H1 (cell line): ENCODE measurements at regions not wholly inside any gene's neighbourhood (a gene's known extent, or its start where the extent isn't known, plus 50 kb on each side); places are given as distances from the start of the nearest gene placed in this dataset.

Experiments used
- CTCF ChIA-PET: fragments of 300-600 bp; sonication (Branson Sonifier 250); formaldehyde crosslinking; loops from one replicate; lab custom pipeline; 2021; ENCODE audit not compliant: partially characterized antibody; lab: Charles Lee
- POLR2A ChIA-PET: fragments of 300-600 bp; sonication (Branson Sonifier 250); formaldehyde crosslinking; loops from one replicate; lab custom pipeline; 2021; ENCODE audit warnings: inconsistent platforms; ENCODE audit not compliant: partially characterized antibody; lab: Charles Lee
- DNase-seq, 2 experiments: peaks; one replicate each; pipeline versions ENCODE4 v3.0.0 to v3.0.0-alpha.2; 2010 to 2022; ENCODE audit warnings: low spot score in 2 of 2, low read depth in 1 of 2, mixed read lengths in 1 of 2
- FAIRE-seq: peaks from 2 replicates; lab custom pipeline; 2011; peaks lifted over from hg19 to GRCh38; lab: Jason Lieb, UNC
- H2AFZ ChIP-seq: 2 replicates; pipeline ENCODE4 v1.8.1; 2012; ENCODE audit warnings: low read length, inconsistent platforms
- H2AK5ac ChIP-seq: 2 replicates; pipeline ENCODE4 v1.6.1; 2013; ENCODE audit warnings: low read depth, low read length
- H2BK120ac ChIP-seq: replicated peaks from 2 replicates; pipeline ENCODE3; 2013; ENCODE audit warnings: low read depth, low read length, inconsistent platforms
- H2BK12ac ChIP-seq: 2 replicates; pipeline ENCODE4 v1.6.1; 2013; ENCODE audit warnings: low read depth, low read length
- H2BK15ac ChIP-seq: 2 replicates; pipeline ENCODE4 v1.6.1; 2013; ENCODE audit warnings: low read length
- H2BK20ac ChIP-seq: 2 replicates; pipeline ENCODE4 v1.6.1; 2013; ENCODE audit warnings: low read length
- H2BK5ac ChIP-seq: 2 replicates; pipeline ENCODE4 v1.6.1; 2013; ENCODE audit warnings: low read depth, low read length
- H3K14ac ChIP-seq: 2 replicates; pipeline ENCODE4 v1.6.1; 2013; ENCODE audit warnings: inconsistent platforms; ENCODE audit not compliant: insufficient read length
- H3K18ac ChIP-seq: 2 replicates; pipeline ENCODE4 v1.6.1; 2013; ENCODE audit warnings: low read length; ENCODE audit errors: extremely low read depth
- H3K23ac ChIP-seq: 2 replicates; pipeline ENCODE4 v1.6.1; 2013; ENCODE audit warnings: inconsistent platforms; ENCODE audit not compliant: insufficient read length
- H3K23me2 ChIP-seq: 2 replicates; pipeline ENCODE4 v1.6.1; 2013; ENCODE audit warnings: low read depth, low read length
- H3K27ac ChIP-seq: 2 replicates; pipeline ENCODE4 v1.6.1; 2011; ENCODE audit warnings: low read depth, low read length, inconsistent platforms
- H3K27me3 ChIP-seq, 4 experiments: replicated peaks in 1 of 4; 1 replicate in 1 of 4; 2 replicates in 3 of 4; pipeline versions ENCODE4 v1.6.1 to v1.8.1; 2011 to 2013; ENCODE audit warnings: low read length in 3 of 4, mild to moderate bottlenecking in 3 of 4, inconsistent platforms in 2 of 4, mixed read lengths in 2 of 4, moderate library complexity in 1 of 4; ENCODE audit not compliant: control insufficient read depth in 3 of 4, insufficient read depth in 3 of 4; ENCODE audit errors: extremely low read depth in 1 of 4
- H3K36me3 ChIP-seq, 4 experiments: 2 replicates each; pipeline versions ENCODE4 v1.6.1 to v1.8.1; 2011 to 2013; ENCODE audit warnings: mild to moderate bottlenecking in 4 of 4, low read length in 3 of 4, moderate library complexity in 2 of 4, control low read depth in 1 of 4, inconsistent platforms in 1 of 4; ENCODE audit not compliant: insufficient read depth in 4 of 4, control insufficient read depth in 2 of 4
- H3K4ac ChIP-seq: replicated peaks from 2 replicates; pipeline ENCODE3; 2013; ENCODE audit warnings: low read length, low read depth, mixed read lengths, inconsistent platforms; ENCODE audit not compliant: insufficient read length
- H3K4me1 ChIP-seq, 4 experiments: replicated peaks in 1 of 4; 1 replicate in 1 of 4; 2 replicates in 3 of 4; pipeline versions ENCODE4 v1.6.1 to v1.8.1; 2011 to 2013; ENCODE audit warnings: low read length in 3 of 4, inconsistent platforms in 2 of 4, mixed read lengths in 1 of 4; ENCODE audit not compliant: insufficient read depth in 4 of 4, control insufficient read depth in 3 of 4
- H3K4me2 ChIP-seq, 2 experiments: 2 replicates each; pipeline versions ENCODE4 v1.6.1 to v1.8.1; 2011 to 2013; ENCODE audit warnings: low read depth in 2 of 2, low read length in 2 of 2, control low read depth in 1 of 2, inconsistent platforms in 1 of 2, mild to moderate bottlenecking in 1 of 2; ENCODE audit not compliant: insufficient read depth in 1 of 2
- H3K4me3 ChIP-seq, 4 experiments: fragments of 200-600, 300-600 bp in 1 of 4; sonication (generic), shearing (Covaris generic), sonication (Bioruptor Twin) in 1 of 4; 2 replicates each; pipeline versions ENCODE4 v1.5.1 to v1.8.1; 2011 to 2016; ENCODE audit warnings: low read length in 4 of 4, low read depth in 3 of 4, control low read depth in 2 of 4, inconsistent platforms in 2 of 4, mild to moderate bottlenecking in 2 of 4, mixed read lengths in 1 of 4, moderate library complexity in 1 of 4; ENCODE audit not compliant: insufficient read depth in 2 of 4; ENCODE audit errors: extremely low read depth in 1 of 4
- H3K56ac ChIP-seq: replicated peaks from 2 replicates; pipeline ENCODE3; 2013; ENCODE audit warnings: low read depth, mild to moderate bottlenecking, mixed read lengths, low read length, inconsistent platforms; ENCODE audit not compliant: insufficient read length
- H3K79me1 ChIP-seq: 2 replicates; pipeline ENCODE4 v1.6.1; 2013; ENCODE audit warnings: low read depth, low read length, control low read depth
- H3K79me2 ChIP-seq, 2 experiments: 2 replicates each; pipeline versions ENCODE4 v1.6.1 to v1.8.1; 2012 to 2013; ENCODE audit warnings: low read length in 2 of 2, mild to moderate bottlenecking in 2 of 2, inconsistent platforms in 1 of 2; ENCODE audit not compliant: insufficient read depth in 2 of 2, control insufficient read depth in 1 of 2
- H3K9ac ChIP-seq, 4 experiments: replicated peaks in 1 of 4; 1 replicate in 1 of 4; 2 replicates in 3 of 4; pipeline versions ENCODE4 v1.6.1 to v1.8.1; 2011 to 2013; ENCODE audit warnings: low read depth in 3 of 4, low read length in 3 of 4, control low read depth in 2 of 4, mild to moderate bottlenecking in 2 of 4, moderate library complexity in 2 of 4, inconsistent platforms in 1 of 4; ENCODE audit errors: extremely low read depth in 1 of 4
- H3K9me3 ChIP-seq, 2 experiments: 2 replicates each; pipeline versions ENCODE4 v1.6.1 to v1.8.1; 2012 to 2013; ENCODE audit warnings: mild to moderate bottlenecking in 2 of 2, moderate library complexity in 2 of 2, control low read depth in 1 of 2, inconsistent platforms in 1 of 2, low read depth in 1 of 2, low read length in 1 of 2, mixed read lengths in 1 of 2; ENCODE audit not compliant: insufficient read depth in 2 of 2
- H4K20me1 ChIP-seq, 2 experiments: replicated peaks in 1 of 2; 2 replicates each; pipeline versions ENCODE3 to v1.8.1; 2011 to 2013; ENCODE audit warnings: inconsistent platforms in 2 of 2, low read length in 2 of 2, mild to moderate bottlenecking in 1 of 2; ENCODE audit not compliant: insufficient read depth in 2 of 2, control insufficient read depth in 1 of 2
- H4K5ac ChIP-seq: 2 replicates; pipeline ENCODE4 v1.6.1; 2013; ENCODE audit warnings: low read length, low read depth, mixed read lengths, inconsistent platforms; ENCODE audit not compliant: insufficient read length
- H4K8ac ChIP-seq: 2 replicates; pipeline ENCODE4 v1.8.0; 2013; ENCODE audit warnings: mild to moderate bottlenecking, moderate library complexity, low read length, inconsistent platforms; ENCODE audit not compliant: insufficient read depth; ENCODE audit errors: extremely low read depth
- H4K91ac ChIP-seq: replicated peaks from 2 replicates; pipeline ENCODE3; 2013; ENCODE audit warnings: low read length, mixed read lengths, inconsistent platforms; ENCODE audit not compliant: insufficient read length
- CREB1 ChIP-seq: IDR thresholded peaks from 2 replicates; pipeline ENCODE4 v1.6.1; 2012; ENCODE audit warnings: inconsistent platforms
- HDAC2 ChIP-seq, 2 experiments: fragments of 300-600 bp in 1 of 2; sonication (generic) in 1 of 2; IDR thresholded peaks; 2 replicates each; pipeline ENCODE4 v1.6.1; 2011 to 2012; ENCODE audit warnings: low read depth in 2 of 2, low read length in 2 of 2, mild to moderate bottlenecking in 2 of 2, moderate library complexity in 2 of 2, borderline replicate concordance in 1 of 2, inconsistent platforms in 1 of 2
- KDM5A ChIP-seq: fragments of 200-600 bp; IDR thresholded peaks from 2 replicates; pipeline ENCODE4 v1.7.1; 2012; ENCODE audit warnings: mild to moderate bottlenecking, low read length, inconsistent platforms, mixed read lengths
- TAF1 ChIP-seq: IDR thresholded peaks from 2 replicates; pipeline ENCODE4 v1.6.1; 2011; ENCODE audit warnings: mild to moderate bottlenecking, low read depth, low read length
- WGBS, 2 experiments: shearing (Covaris generic) in 1 of 2; methylation state at CpG; one replicate each; pipeline versions ENCODE4 v1.1.6 to v1.1.7; 2013 to 2015; ENCODE audit warnings: low lambda C conversion rate in 2 of 2, mixed read lengths in 2 of 2, inconsistent platforms in 1 of 2, low coverage in 1 of 2, missing lambda C conversion rate in 1 of 2; ENCODE audit not compliant: insufficient replicate concordance in 2 of 2, insufficient coverage in 1 of 2, insufficient read length in 1 of 2; ENCODE audit errors: extremely low coverage in 1 of 2, missing lambda C conversion rate in 1 of 2; 5-methylcytosine and 5-hydroxymethylcytosine counted together

DNA sequence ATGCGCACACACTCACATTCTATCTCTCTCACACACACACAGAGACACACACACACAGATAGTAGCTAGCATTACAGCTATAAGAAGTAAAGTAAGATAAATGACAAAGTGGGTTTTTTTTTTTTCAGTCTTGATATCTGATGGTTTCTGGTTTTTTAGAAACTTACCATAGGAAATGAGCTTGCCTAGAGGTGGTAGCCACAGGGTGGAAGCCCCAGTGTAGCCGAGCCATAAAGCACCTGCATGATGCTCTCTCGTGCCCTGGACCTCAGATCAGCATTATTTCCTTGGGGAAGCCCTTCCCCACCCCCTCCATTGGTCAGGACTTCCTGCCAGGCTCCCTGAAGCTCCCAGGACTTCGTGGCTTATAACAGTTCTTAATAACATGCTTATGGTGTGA lies 264.3 kb upstream of the C16orf82 start:
- H3K23ac ChIP-seq = no peak overlapping the region
- H2BK120ac ChIP-seq = no peak overlapping the region
- FAIRE-seq (no peak), DNase-seq (no peak)
- no peak overlapping the region for H3K18ac ChIP-seq
- 66% methylated on average over 4 of the region's 4 CpGs; no CpG with 5 or more reads in 1 of the 2 experiments for WGBS, 2 experiments
- no peak overlapping the region for H2AK5ac ChIP-seq
- H3K27me3 ChIP-seq = no peaks in the 10 kb centered on the region
- H3K79me2 ChIP-seq = no peaks in the 10 kb centered on the region
- ChIA-PET CTCF (no interaction called here), POLR2A (interaction anchor here (1.1 kb wide), 1 partner anchor 307 kb away, joined by 3 read pairs; no protein-coding TSS in a partner anchor)
- H3K14ac ChIP-seq = no peak overlapping the region
- H2BK20ac ChIP-seq = no peak overlapping the region
- no peak overlapping the region for H4K5ac ChIP-seq
- H3K79me1 ChIP-seq = 0 out of 2 replicates have a peak, but pooled peaks cover 2% of the 10 kb centered on the region
- H3K4me2 ChIP-seq = no peak overlapping the region
- H3K23me2 ChIP-seq = peaks cover 2% of the 10 kb centered on the region
- H3K4ac ChIP-seq = no peak overlapping the region
- no peak overlapping the region for H4K8ac ChIP-seq
- H4K91ac ChIP-seq = no peak overlapping the region
- no peak overlapping the region for H2BK12ac ChIP-seq
- no peaks in the 10 kb centered on the region for H4K20me1 ChIP-seq
- H3K9ac ChIP-seq = no peak overlapping the region
- H2BK5ac ChIP-seq = no peak overlapping the region
- H3K9me3 ChIP-seq = no peaks in the 10 kb centered on the region
- no peak overlapping the region for H3K27ac ChIP-seq
- H3K4me1 ChIP-seq = no peaks in the 10 kb centered on the region; a peak in 1 of 7 replicates
- no peak overlapping the region for H2BK15ac ChIP-seq
- H3K56ac ChIP-seq = no peak overlapping the region
- no peaks in the 10 kb centered on the region for H3K36me3 ChIP-seq
- no peak overlapping the region for H3K4me3 ChIP-seq
- no peak overlapping the region for H2AFZ ChIP-seq
- TF ChIP-seq TAF1 (no peak), CREB1 (no peak), KDM5A (no peak), HDAC2 (IDR thresholded peaks at IDR 0.05; ENCODE audit: borderline replicate concordance in 1 of 2, low read depth in 2 of 2, low read length in 2 of 2) (no peak)
